Muscle of leg (tissue), 3 donors: ENCODE measurements at regions not wholly inside any gene's neighbourhood (a gene's known extent, or its start where the extent isn't known, plus 50 kb on each side); places are given as distances from the start of the nearest gene placed in this dataset.

Experiments
- DNase-seq: peaks from one replicate; pipeline ENCODE4 v3.0.0; 2013
- H3K27ac ChIP-seq: one replicate; pipeline ENCODE4 v1.5.1; 2013; ENCODE audit warnings: mild to moderate bottlenecking, low read length, control low read depth
- H3K27me3 ChIP-seq: one replicate; pipeline ENCODE4 v1.6.1; 2013; ENCODE audit warnings: low read length; ENCODE audit not compliant: control insufficient read depth, insufficient read depth
- H3K36me3 ChIP-seq: one replicate; pipeline ENCODE4 v1.6.1; 2013; ENCODE audit warnings: low read length; ENCODE audit not compliant: control insufficient read depth, insufficient read depth
- H3K4me1 ChIP-seq: one replicate; pipeline ENCODE4 v1.6.1; 2013; ENCODE audit warnings: low read length; ENCODE audit not compliant: control insufficient read depth, insufficient read depth
- H3K4me3 ChIP-seq: one replicate; pipeline ENCODE4 v1.5.1; 2013; ENCODE audit warnings: low read length, control low read depth
- H3K9me3 ChIP-seq: replicated peaks from 2 replicates; pipeline ENCODE4 v1.6.1; 2013; ENCODE audit warnings: low read depth, low read length; ENCODE audit not compliant: control insufficient read depth
- WGBS: methylation state at CpG from one replicate; pipeline ENCODE4 v1.1.5; 2013; ENCODE audit warnings: missing lambda C conversion rate; ENCODE audit not compliant: insufficient coverage; 5-methylcytosine and 5-hydroxymethylcytosine counted together

DNA sequence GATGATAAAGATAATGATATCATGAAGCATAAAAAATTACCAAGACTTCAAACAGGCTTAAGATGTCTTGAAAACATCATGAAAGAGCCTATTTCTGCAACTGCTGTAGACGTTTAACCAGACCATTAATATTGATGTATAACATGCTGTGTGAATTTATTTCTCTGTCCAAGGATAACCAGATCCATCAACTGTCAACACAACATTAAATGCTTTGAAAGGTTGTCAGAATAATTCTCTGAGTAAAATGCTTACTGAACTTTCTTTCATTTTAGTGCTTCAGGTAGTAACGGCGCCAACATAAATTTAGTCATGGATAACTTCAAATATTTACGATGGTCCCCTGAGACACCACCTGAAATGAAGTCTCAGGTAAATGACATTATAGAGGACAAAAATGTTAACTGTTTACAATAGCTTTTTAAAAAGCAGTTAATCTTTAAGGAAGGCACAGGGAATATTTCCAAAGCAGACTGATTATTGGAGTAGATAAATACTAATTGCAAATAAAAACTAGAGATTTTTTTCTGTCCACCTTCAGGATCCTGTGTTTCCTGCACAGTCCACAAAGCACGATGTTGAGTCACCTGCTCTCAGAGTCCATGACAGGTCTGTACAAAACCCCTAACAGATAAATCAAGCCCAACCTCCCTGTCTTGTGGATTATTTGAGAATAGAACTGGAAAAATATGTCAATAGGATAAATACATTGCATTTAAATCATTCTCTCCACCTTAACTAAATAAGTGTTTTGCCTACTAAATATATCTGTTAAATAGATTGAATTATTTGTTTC lies 1213.2 kb downstream of the XPNPEP1 start:
- Histone ChIP-seq H3K27ac (no peak overlapping the region), H3K4me1 (no peaks in the 10 kb centered on the region), H3K27me3 (no peaks in the 10 kb centered on the region), H3K4me3 (no peak overlapping the region), H3K9me3 (peaks cover 5% of the 10 kb centered on the region), H3K36me3 (no peaks in the 10 kb centered on the region)
- DNase-seq, result no peak
- WGBS, result no CpG with 5 or more reads among the region's 5 CpGs

DNA sequence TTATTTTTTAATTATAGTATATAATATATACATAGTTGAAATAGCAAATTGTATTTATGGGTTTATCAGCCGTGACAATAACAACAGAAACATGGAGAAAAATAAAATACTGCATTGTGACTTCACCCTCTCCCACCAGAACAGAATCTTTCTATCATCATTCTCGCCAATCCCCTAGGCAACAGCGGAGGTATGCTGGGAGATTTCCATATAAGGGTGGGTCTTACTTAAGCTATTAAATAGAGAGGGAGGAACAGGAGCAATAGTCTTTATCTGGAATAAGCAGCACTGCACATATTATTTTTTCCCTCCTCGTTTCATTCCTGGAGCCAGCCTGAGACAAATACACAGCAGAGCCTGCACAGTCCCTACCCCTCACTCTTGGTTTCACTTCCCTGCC lies 1214.9 kb downstream of the XPNPEP1 start:
- H3K27me3 ChIP-seq, result no peaks in the 10 kb centered on the region
- H3K4me3 ChIP-seq, result no peak overlapping the region
- no peaks in the 10 kb centered on the region for H3K36me3 ChIP-seq
- no peak overlapping the region for H3K27ac ChIP-seq
- H3K4me1 ChIP-seq, result no peaks in the 10 kb centered on the region
- 58% methylated on average over 1 of the region's 4 CpGs for WGBS
- H3K9me3 ChIP-seq, result peaks cover 5% of the 10 kb centered on the region
- no peak for DNase-seq

DNA sequence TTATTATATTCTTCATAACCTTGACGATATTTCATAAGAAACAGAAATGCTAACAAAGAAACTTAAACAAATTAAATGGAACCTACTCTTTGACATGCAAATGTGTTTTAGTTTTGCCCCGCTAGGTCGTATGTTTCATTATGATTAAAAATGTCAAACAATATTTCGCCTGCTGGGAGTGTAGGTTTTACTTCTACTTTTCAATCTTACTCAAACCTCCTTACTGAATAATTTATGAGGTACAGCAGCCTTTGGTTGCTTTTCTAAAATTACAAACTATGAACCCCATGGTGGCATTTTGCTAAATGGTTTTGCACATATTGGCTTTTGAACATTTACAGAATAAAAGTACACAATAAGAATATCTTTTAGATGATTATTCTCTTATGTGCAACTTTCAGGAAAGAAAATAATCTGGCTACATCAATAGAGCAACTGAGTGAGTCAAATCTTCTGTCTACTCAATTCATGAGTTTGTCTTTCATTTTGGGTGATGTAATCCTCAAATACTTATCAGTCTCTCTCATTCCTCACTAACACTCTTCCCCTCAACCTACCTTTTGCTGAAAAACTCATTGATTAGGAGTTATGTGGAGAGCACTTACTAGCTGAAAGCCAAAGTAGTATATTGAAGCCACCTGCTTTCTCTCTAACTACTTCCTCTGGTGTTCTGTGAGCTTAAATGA lies 1226.4 kb downstream of the XPNPEP1 start:
- H3K4me1 ChIP-seq, result no peaks in the 10 kb centered on the region
- no peak overlapping the region for H3K27ac ChIP-seq
- no peaks in the 10 kb centered on the region for H3K27me3 ChIP-seq
- H3K4me3 ChIP-seq, result no peak overlapping the region
- WGBS, result no CpG with 5 or more reads among the region's 4 CpGs
- H3K9me3 ChIP-seq, result no peaks in the 10 kb centered on the region
- no peaks in the 10 kb centered on the region for H3K36me3 ChIP-seq
- DNase-seq, result no peak

DNA sequence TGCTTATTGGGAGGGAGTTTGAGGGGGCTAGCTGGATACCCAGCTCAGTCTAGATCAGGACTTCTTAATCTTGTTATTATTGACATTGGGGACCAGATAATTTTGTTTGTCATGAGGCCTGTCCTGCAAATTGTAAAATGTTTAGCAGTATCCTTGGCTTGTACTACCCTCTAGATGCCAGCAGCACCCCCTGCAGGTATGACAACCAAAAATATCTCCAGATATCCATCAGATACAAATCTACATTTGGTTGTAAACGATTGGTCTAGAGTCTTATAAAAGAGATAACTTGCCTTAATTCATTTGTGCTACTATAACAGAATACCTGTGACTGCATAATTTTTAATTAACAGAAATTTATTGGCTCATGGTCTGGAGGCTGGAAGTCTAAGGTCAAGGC lies 1232.2 kb downstream of the XPNPEP1 start:
- no CpG with 5 or more reads among the region's 1 CpG for WGBS
- Histone ChIP-seq H3K27me3 (no peaks in the 10 kb centered on the region), H3K4me3 (no peak overlapping the region), H3K4me1 (no peaks in the 10 kb centered on the region), H3K9me3 (peaks cover 2% of the 10 kb centered on the region), H3K27ac (no peak overlapping the region), H3K36me3 (no peaks in the 10 kb centered on the region)
- DNase-seq, result no peak

DNA sequence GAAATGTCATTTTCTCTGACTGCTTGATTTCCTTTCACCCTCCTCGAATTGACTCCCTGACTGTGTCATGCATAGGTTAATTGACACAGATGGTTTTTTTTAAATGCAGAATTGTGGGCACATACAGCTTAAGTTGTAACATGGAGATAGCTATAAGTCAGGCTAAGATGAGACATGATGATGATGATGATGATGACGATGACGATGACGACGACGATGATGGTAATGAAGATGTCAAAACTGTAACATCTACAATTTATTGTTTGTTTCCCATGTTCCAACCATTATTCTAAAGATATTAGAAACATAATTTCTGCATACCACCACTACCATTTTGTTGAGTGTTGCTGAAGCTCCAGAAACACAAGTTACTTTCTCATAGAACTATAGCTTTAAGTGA lies 1232.8 kb downstream of the XPNPEP1 start:
- H3K9me3 ChIP-seq, result peaks cover 2% of the 10 kb centered on the region
- H3K4me1 ChIP-seq, result no peaks in the 10 kb centered on the region
- no peak overlapping the region for H3K4me3 ChIP-seq
- H3K36me3 ChIP-seq, result no peaks in the 10 kb centered on the region
- DNase-seq, result no peak
- WGBS, result no CpG with 5 or more reads among the region's 6 CpGs
- H3K27ac ChIP-seq, result no peak overlapping the region
- no peaks in the 10 kb centered on the region for H3K27me3 ChIP-seq

DNA sequence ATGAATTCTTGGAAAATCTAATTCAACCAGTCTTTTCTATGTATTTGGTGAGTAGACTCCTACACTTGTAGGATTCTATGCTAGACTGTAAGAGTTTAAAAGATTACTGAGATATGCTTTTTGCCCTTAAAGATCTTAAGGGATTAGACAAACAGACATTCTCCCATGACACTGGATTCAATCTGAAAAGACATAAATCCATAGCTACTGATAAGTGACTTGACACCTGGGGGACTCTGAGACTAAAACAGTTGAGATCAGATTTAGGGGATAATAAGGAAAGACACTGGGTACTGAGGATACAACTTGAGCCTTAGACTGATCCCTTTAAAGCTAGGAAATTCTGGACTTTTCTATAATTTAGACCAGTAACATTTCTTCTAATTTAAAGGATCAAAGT lies 1233.4 kb downstream of the XPNPEP1 start:
- H3K4me1 ChIP-seq, result no peaks in the 10 kb centered on the region
- H3K9me3 ChIP-seq, result peaks cover 2% of the 10 kb centered on the region
- H3K4me3 ChIP-seq, result no peak overlapping the region
- H3K27me3 ChIP-seq, result no peaks in the 10 kb centered on the region
- H3K27ac ChIP-seq, result no peak overlapping the region
- H3K36me3 ChIP-seq, result no peaks in the 10 kb centered on the region
- no peak for DNase-seq

DNA sequence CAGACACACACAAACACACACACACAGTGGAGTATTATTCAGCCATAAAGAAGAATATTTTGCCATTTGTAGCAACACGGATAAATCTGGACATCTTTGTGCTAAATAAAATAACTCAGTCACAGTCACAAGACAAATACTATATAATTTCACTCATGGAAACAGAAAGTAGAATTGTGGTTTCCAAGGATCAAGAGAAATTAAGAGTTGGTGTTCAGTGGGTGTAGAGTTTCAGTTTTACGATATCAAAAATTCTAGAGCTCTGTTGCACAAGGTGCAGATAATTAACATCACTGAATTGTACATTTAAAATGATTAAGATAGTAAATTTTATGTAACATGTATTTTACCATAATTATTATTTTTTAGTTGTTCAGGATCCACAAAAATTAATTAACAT lies 1235.0 kb downstream of the XPNPEP1 start:
- DNase-seq, result no peak
- no peak overlapping the region for H3K27ac ChIP-seq
- H3K9me3 ChIP-seq, result peaks cover 2% of the 10 kb centered on the region
- no peak overlapping the region for H3K4me3 ChIP-seq
- H3K4me1 ChIP-seq, result no peaks in the 10 kb centered on the region
- no CpG with 5 or more reads among the region's 2 CpGs for WGBS
- no peaks in the 10 kb centered on the region for H3K27me3 ChIP-seq
- H3K36me3 ChIP-seq, result no peaks in the 10 kb centered on the region

DNA sequence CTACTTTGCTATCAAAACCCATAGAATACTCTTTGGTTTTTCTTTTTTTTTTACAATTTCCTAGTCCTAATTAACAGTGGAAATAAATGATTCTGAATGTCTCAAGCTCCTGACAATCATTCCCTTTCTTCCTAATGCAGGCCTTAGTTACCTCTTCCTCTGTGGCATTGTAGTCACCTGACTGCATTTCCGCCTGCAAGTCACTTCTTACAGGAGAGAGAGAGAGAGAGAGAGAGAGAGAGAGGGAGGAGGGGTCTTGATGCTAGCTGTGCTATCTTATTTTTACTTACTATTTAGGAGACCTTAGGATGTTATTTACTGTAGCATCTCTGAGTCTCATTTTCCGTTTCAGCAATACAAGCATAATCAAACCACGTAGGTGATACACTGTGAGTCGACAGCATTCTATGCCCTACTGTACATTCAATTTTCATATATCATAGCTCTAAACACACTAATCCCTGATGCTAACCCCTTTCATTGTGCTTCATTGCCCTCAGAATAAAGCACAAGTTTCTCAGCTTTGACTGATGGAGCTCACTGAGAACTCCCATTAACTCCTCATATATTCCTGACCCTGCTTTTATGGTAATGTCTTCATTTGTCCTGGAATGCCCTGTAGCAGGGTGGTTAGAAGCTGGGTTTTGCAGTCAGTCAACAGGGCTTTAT lies 1237.3 kb downstream of the XPNPEP1 start:
- DNase-seq, result no peak
- no peaks in the 10 kb centered on the region for H3K36me3 ChIP-seq
- no peaks in the 10 kb centered on the region for H3K27me3 ChIP-seq
- 95% methylated on average over 3 of the region's 4 CpGs for WGBS
- no peaks in the 10 kb centered on the region for H3K4me1 ChIP-seq
- no peak overlapping the region for H3K27ac ChIP-seq
- H3K9me3 ChIP-seq, result peaks cover 2% of the 10 kb centered on the region
- H3K4me3 ChIP-seq, result no peak overlapping the region

DNA sequence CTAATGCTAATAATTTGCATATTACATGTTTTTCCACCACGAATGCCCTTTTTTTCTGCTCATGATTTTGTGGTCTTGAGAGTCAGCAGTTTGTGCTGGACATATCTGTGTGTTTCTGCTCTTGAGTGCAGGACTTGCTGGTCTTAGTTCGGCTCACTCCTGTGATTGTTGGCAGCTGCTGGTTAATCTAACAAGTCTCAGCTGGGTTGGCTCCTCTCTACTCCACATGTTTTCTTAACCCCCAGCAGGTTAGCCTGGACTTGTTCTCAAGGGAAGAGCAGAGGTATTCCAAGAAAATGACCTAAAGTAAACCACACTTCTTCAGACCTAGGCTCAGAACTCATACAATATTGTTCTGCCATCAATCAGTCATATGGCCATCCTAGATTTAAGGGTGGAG lies 1238.9 kb downstream of the XPNPEP1 start:
- H3K9me3 ChIP-seq, result peaks cover 2% of the 10 kb centered on the region
- no peaks in the 10 kb centered on the region for H3K27me3 ChIP-seq

DNA sequence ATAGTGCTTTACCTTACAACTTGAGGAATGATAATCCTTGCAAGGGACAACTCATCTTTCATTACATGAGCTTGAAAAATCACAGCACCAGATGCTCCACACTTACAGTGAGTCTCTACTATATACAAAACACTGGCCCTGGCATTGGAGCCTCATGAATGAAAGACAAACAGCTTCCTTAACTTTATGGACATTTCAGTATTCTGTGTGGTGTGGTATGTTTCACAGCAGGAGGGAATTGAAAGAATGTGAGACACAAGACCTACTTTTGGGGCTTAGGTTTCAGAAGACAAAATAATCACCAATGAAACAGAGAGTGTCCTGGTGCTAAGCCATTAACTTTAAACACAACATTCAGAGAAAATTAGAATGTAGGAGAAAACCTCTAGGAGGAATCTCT lies 1249.6 kb downstream of the XPNPEP1 start:
- Histone ChIP-seq H3K27ac (no peak overlapping the region), H3K4me3 (no peak overlapping the region), H3K36me3 (no peaks in the 10 kb centered on the region), H3K4me1 (no peaks in the 10 kb centered on the region), H3K9me3 (no peaks in the 10 kb centered on the region), H3K27me3 (no peaks in the 10 kb centered on the region)
- no peak for DNase-seq

More for the DNA sequence above, 1238.9 kb downstream of the XPNPEP1 start:
- H3K27ac ChIP-seq, result no peak overlapping the region
- 40% methylated on average over 1 of the region's 2 CpGs for WGBS
- H3K36me3 ChIP-seq, result no peaks in the 10 kb centered on the region
- DNase-seq, result peak; percentile 22
- no peak overlapping the region for H3K4me3 ChIP-seq
- no peaks in the 10 kb centered on the region for H3K4me1 ChIP-seq
